Kidney (tissue), 13 donors: ENCODE measurements at regions not wholly inside any gene's neighbourhood (a gene's known extent, or its start where the extent isn't known, plus 50 kb on each side); places are given as distances from the start of the nearest gene placed in this dataset.

Source experiments
- DNase-seq, 5 donors: peaks; one replicate each; pipeline ENCODE4 v3.0.0-alpha.2; 2013 to 2020
- FAIRE-seq: peaks from 2 replicates; lab custom pipeline; 2012; peaks lifted over from hg19 to GRCh38; lab: Jason Lieb, UNC
- H3K27ac ChIP-seq, 2 donors: one replicate each; pipeline ENCODE4 v1.7.0; 2013; ENCODE audit warnings: low read depth in 2 of 2, low read length in 2 of 2, inconsistent platforms in 1 of 2
- H3K27me3 ChIP-seq: one replicate; pipeline ENCODE4 v1.7.1; 2013; ENCODE audit warnings: low read length, inconsistent platforms; ENCODE audit not compliant: control insufficient read depth, insufficient read depth
- H3K36me3 ChIP-seq, 3 donors: one replicate each; pipeline versions ENCODE4 v1.7.0 to v1.7.1; 2013; ENCODE audit warnings: low read length in 3 of 3, control low read depth in 1 of 3, inconsistent platforms in 1 of 3; ENCODE audit not compliant: insufficient read depth in 3 of 3, control insufficient read depth in 2 of 3
- H3K4me1 ChIP-seq, 3 donors: one replicate each; pipeline versions ENCODE4 v1.7.0 to v1.7.1; 2013; ENCODE audit warnings: low read length in 3 of 3, inconsistent platforms in 1 of 3, low read depth in 1 of 3; ENCODE audit not compliant: control insufficient read depth in 2 of 3, insufficient read depth in 2 of 3
- H3K4me3 ChIP-seq, 3 donors: one replicate each; pipeline versions ENCODE4 v1.7.0 to v1.8.1; 2013; ENCODE audit warnings: low read length in 3 of 3, control low read depth in 1 of 3, inconsistent platforms in 1 of 3
- H3K9ac ChIP-seq, 3 donors: one replicate each; pipeline versions ENCODE4 v1.7.0 to v1.7.1; 2013; ENCODE audit warnings: low read length in 3 of 3, control low read depth in 1 of 3, inconsistent platforms in 1 of 3
- H3K9me3 ChIP-seq, 3 donors: one replicate each; pipeline versions ENCODE4 v1.7.0 to v1.7.1; 2013; ENCODE audit warnings: low read length in 3 of 3, control low read depth in 1 of 3, inconsistent platforms in 1 of 3; ENCODE audit not compliant: control insufficient read depth in 2 of 3, insufficient read depth in 1 of 3
- CTCF ChIP-seq: IDR thresholded peaks from 3 replicates; pipeline ENCODE4 v1.5.1; 2012; ENCODE audit warnings: mild to moderate bottlenecking, moderate library complexity, borderline replicate concordance; ENCODE audit not compliant: insufficient read depth; ENCODE audit errors: extremely low read depth
- intact Hi-C: fragments of 100-400 bp; cut with DNase I; formaldehyde crosslinking; loops from one replicate; pipeline ENCODE4 v1.11.1; 2022
- donor health status: control.
- donor health status: control.
- donor health status: control.
- donor health status: control.
- donor health status: control.
- donor health status: DM: yes; HTN: yes; CAD: no.
- donor health status: Normal renal cell carcinoma (clear cell type).

GRCh38 chr7:37537439-37537838 lies 88.8 kb upstream of the ELMO1 start:
- Histone ChIP-seq H3K9me3 (no peaks in the 10 kb centered on the region), H3K9ac (no peak overlapping the region), H3K27me3 (no peaks in the 10 kb centered on the region), H3K4me1 (peaks cover 0 to 2% (median 0%) of the 10 kb centered on the region in 3 donors), H3K36me3 (no peaks in the 10 kb centered on the region), H3K4me3 (no peak overlapping the region), H3K27ac (no peak overlapping the region)
- no peak for DNase-seq
- intact Hi-C loops, result no loop called here
- no peak for FAIRE-seq
- no peak for TF ChIP-seq CTCF

GRCh38 chr7:37538945-37539344 lies 90.3 kb upstream of the ELMO1 start:
- Histone ChIP-seq H3K9me3 (no peaks in the 10 kb centered on the region), H3K36me3 (no peaks in the 10 kb centered on the region), H3K9ac (no peak overlapping the region), H3K27me3 (no peaks in the 10 kb centered on the region), H3K27ac (no peak overlapping the region), H3K4me3 (no peak overlapping the region), H3K4me1 (peaks cover 0 to 2% (median 0%) of the 10 kb centered on the region in 3 donors)
- TF ChIP-seq CTCF, result no peak
- DNase-seq, result no peak
- intact Hi-C loops, result no loop called here
- no peak for FAIRE-seq

- Histone ChIP-seq H3K4me3 (no peak overlapping the region), H3K27me3 (no peaks in the 10 kb centered on the region), H3K9me3 (no peaks in the 10 kb centered on the region), H3K36me3 (no peaks in the 10 kb centered on the region), H3K4me1 (peaks cover 0 to 2% (median 0%) of the 10 kb centered on the region in 3 donors), H3K9ac (no peak overlapping the region), H3K27ac (no peak overlapping the region)
- DNase-seq, result no peak
- intact Hi-C loops, result no loop called here
- FAIRE-seq, result no peak
- TF ChIP-seq CTCF, result no peak
These were observed 92.3 kb upstream of the ELMO1 start for GRCh38 chr7:37540917-37541316.

- intact Hi-C loops, result no loop called here
- no peak for DNase-seq
- FAIRE-seq, result no peak
- H3K27me3 ChIP-seq, result no peaks in the 10 kb centered on the region
- no peaks in the 10 kb centered on the region for H3K36me3 ChIP-seq
- H3K4me3 ChIP-seq, result no peak overlapping the region
- H3K27ac ChIP-seq, result no peak overlapping the region
- no peak overlapping the region for H3K9ac ChIP-seq
- H3K9me3 ChIP-seq, result no peaks in the 10 kb centered on the region
- TF ChIP-seq CTCF, result no peak
- no peaks in the 10 kb centered on the region for H3K4me1 ChIP-seq
These were observed 93.3 kb upstream of the ELMO1 start for GRCh38 chr7:37541810-37542443.
